ENCODE measurements at regions not wholly inside any gene's neighbourhood (a gene's known extent, or its start where the extent isn't known, plus 50 kb on each side); places are given as distances from the start of the nearest gene placed in this dataset.

- TF ChIP-seq CTCF (IDR thresholded peaks at IDR 0.05; ENCODE audit: insufficient read depth, low read depth, low read length): no peak
- no peak for TF ChIP-seq EZH2 (IDR thresholded peaks at IDR 0.05; ENCODE audit: insufficient read depth, low read length)
These were observed 198.5 kb downstream of the TBXT start for GRCh38 chr6:165969184-165969583.
